HG03354 (cell line): ENCODE measurements at regions not wholly inside any gene's neighbourhood (a gene's known extent, or its start where the extent isn't known, plus 50 kb on each side); places are given as distances from the start of the nearest gene placed in this dataset.
"Not testable (repeated sequence)": the region's sequence is repeated elsewhere in the genome, so short reads cannot be mapped to it uniquely, and the experiment has no call there.

Source experiments
- ATAC-seq: cut with Tn5 transposase; IDR thresholded peaks from one replicate; pipeline ENCODE4 v1.9.1; 2021; ENCODE audit warnings: mild to moderate bottlenecking; ENCODE audit not compliant: unreplicated experiment, poor library complexity, severe bottlenecking

GRCh38 chr2:4930704-4931103, 761.5 kb upstream of the SOX11 start:
- no peak for ATAC-seq

GRCh38 chr2:4931721-4932365, 760.3 kb upstream of the SOX11 start:
- no peak for ATAC-seq

- ATAC-seq = not testable (repeated sequence)
Observed at GRCh38 chr2:4935291-4935690, 756.9 kb upstream of the SOX11 start.

GRCh38 chr2:4937550-4937949, 754.6 kb upstream of the SOX11 start:
- ATAC-seq = no peak

GRCh38 chr2:4938206-4938605, 754.0 kb upstream of the SOX11 start:
- no peak for ATAC-seq

GRCh38 chr2:4942441-4942840, 749.7 kb upstream of the SOX11 start:
- no peak for ATAC-seq

- ATAC-seq = no peak
Observed at GRCh38 chr2:4947911-4948310, 744.3 kb upstream of the SOX11 start.

- no peak for ATAC-seq
Observed at GRCh38 chr2:4951368-4951767, 740.8 kb upstream of the SOX11 start.

GRCh38 chr2:4959219-4959618, 733.0 kb upstream of the SOX11 start:
- ATAC-seq = no peak

- no peak for ATAC-seq
Observed at GRCh38 chr2:4962419-4962818, 729.8 kb upstream of the SOX11 start.

GRCh38 chr2:4963106-4963505, 729.1 kb upstream of the SOX11 start:
- no peak for ATAC-seq

GRCh38 chr2:4964001-4964540, 728.1 kb upstream of the SOX11 start:
- no peak for ATAC-seq

- no peak for ATAC-seq
Observed at GRCh38 chr2:4964579-4964978, 727.6 kb upstream of the SOX11 start.

GRCh38 chr2:4965556-4966320, 726.4 kb upstream of the SOX11 start:
- no peak for ATAC-seq

GRCh38 chr2:4967206-4967605, 725.0 kb upstream of the SOX11 start:
- no peak for ATAC-seq

GRCh38 chr2:4972472-4972871, 719.7 kb upstream of the SOX11 start:
- no peak for ATAC-seq

- no peak for ATAC-seq
Observed at GRCh38 chr2:4973354-4973753, 718.8 kb upstream of the SOX11 start.

GRCh38 chr2:4973973-4974372, 718.2 kb upstream of the SOX11 start:
- no peak for ATAC-seq

- no peak for ATAC-seq
Observed at GRCh38 chr2:4976407-4976806, 715.8 kb upstream of the SOX11 start.

- no peak for ATAC-seq
Observed at GRCh38 chr2:4979111-4979510, 713.1 kb upstream of the SOX11 start.

- ATAC-seq = no peak
Observed at GRCh38 chr2:4980995-4981394, 711.2 kb upstream of the SOX11 start.
